CD8-positive, alpha-beta memory T cell (primary cell): ENCODE measurements at regions not wholly inside any gene's neighbourhood (a gene's known extent, or its start where the extent isn't known, plus 50 kb on each side); places are given as distances from the start of the nearest gene placed in this dataset.

Experiments used
- CTCF ChIA-PET: fragments of 350-600 bp; sonication (Branson Sonifier 250); formaldehyde crosslinking; loops from one replicate; lab custom pipeline; 2021; ENCODE audit warnings: antibody characterized with exemption; lab: Charles Lee
- POLR2A ChIA-PET: fragments of 350-600 bp; sonication (Branson Sonifier 250); formaldehyde crosslinking; loops from one replicate; lab custom pipeline; 2021; ENCODE audit warnings: antibody characterized with exemption; lab: Charles Lee
- DNase-seq, 5 donors: peaks; one replicate each; pipeline versions ENCODE4 v3.0.0 to v3.0.0-alpha.2; 2020 to 2022; ENCODE audit warnings: mixed read lengths in 1 of 5
- H3K27ac ChIP-seq: one replicate; pipeline ENCODE4 v1.7.0; 2013; ENCODE audit warnings: low read depth, mild to moderate bottlenecking, low read length, moderate library complexity
- H3K27me3 ChIP-seq: 2 replicates; pipeline ENCODE4 v1.7.0; 2013; ENCODE audit warnings: low read length, mild to moderate bottlenecking; ENCODE audit not compliant: insufficient read depth, poor library complexity, severe bottlenecking
- H3K36me3 ChIP-seq: 2 replicates; pipeline ENCODE4 v1.7.0; 2013; ENCODE audit warnings: mild to moderate bottlenecking, low read length, moderate library complexity; ENCODE audit not compliant: insufficient read depth
- H3K4me1 ChIP-seq: 2 replicates; pipeline ENCODE4 v1.7.0; 2013; ENCODE audit warnings: mild to moderate bottlenecking, low read length, moderate library complexity; ENCODE audit not compliant: insufficient read depth
- H3K4me3 ChIP-seq: 2 replicates; pipeline ENCODE4 v1.7.0; 2013; ENCODE audit warnings: mild to moderate bottlenecking, low read length
- H3K9me3 ChIP-seq: 2 replicates; pipeline ENCODE4 v1.7.0; 2013; ENCODE audit warnings: mild to moderate bottlenecking, low read length
- H3K27ac Mint-ChIP-seq, 8 donors: one replicate each; pipeline ENCODE4 v1.8.0; 2020 to 2021; ENCODE audit warnings: mixed read lengths in 8 of 8, mild to moderate bottlenecking in 6 of 8, inconsistent platforms in 3 of 8, moderate library complexity in 3 of 8
- H3K27me3 Mint-ChIP-seq, 2 donors: one replicate each; pipeline ENCODE4 v1.8.0; 2020 to 2021; ENCODE audit warnings: mixed read lengths in 2 of 2, mild to moderate bottlenecking in 1 of 2, moderate library complexity in 1 of 2
- H3K36me3 Mint-ChIP-seq, 3 donors: one replicate each; pipeline ENCODE4 v1.8.0; 2020 to 2021; ENCODE audit warnings: mixed read lengths in 3 of 3, inconsistent platforms in 1 of 3, mild to moderate bottlenecking in 1 of 3
- H3K4me1 Mint-ChIP-seq, 3 donors: one replicate each; pipeline ENCODE4 v1.8.0; 2020 to 2021; ENCODE audit warnings: mixed read lengths in 3 of 3, inconsistent platforms in 1 of 3, mild to moderate bottlenecking in 1 of 3
- H3K4me3 Mint-ChIP-seq, 7 donors: one replicate each; pipeline ENCODE4 v1.8.0; 2020 to 2021; ENCODE audit warnings: mixed read lengths in 7 of 7, mild to moderate bottlenecking in 6 of 7, moderate library complexity in 4 of 7, inconsistent platforms in 2 of 7
- H3K9me3 Mint-ChIP-seq, 5 donors: one replicate each; pipeline ENCODE4 v1.8.0; 2020 to 2022; ENCODE audit warnings: mixed read lengths in 5 of 5, mild to moderate bottlenecking in 3 of 5, moderate library complexity in 2 of 5, inconsistent platforms in 1 of 5

GRCh38 chr7:109997837-109998236, 1093.1 kb upstream of the LRRN3 start:
- Mint-ChIP-seq H3K27ac (no peak overlapping the region), H3K4me3 (no peak overlapping the region), H3K36me3 (no peaks in the 10 kb centered on the region), H3K9me3 (peaks cover 0 to 7% (median 3%) of the 10 kb centered on the region in 5 donors), H3K27me3 (no peaks in the 10 kb centered on the region), H3K4me1 (no peaks in the 10 kb centered on the region)
- no peak for DNase-seq
- POLR2A ChIA-PET, result no interaction called here
- H3K27me3 ChIP-seq, result no peaks in the 10 kb centered on the region
- H3K36me3 ChIP-seq, result no peaks in the 10 kb centered on the region
- no peak overlapping the region for H3K4me3 ChIP-seq
- no peak overlapping the region for H3K27ac ChIP-seq
- CTCF ChIA-PET, result no interaction called here
- no peaks in the 10 kb centered on the region for H3K4me1 ChIP-seq
- H3K9me3 ChIP-seq, result no peaks in the 10 kb centered on the region

DNA sequence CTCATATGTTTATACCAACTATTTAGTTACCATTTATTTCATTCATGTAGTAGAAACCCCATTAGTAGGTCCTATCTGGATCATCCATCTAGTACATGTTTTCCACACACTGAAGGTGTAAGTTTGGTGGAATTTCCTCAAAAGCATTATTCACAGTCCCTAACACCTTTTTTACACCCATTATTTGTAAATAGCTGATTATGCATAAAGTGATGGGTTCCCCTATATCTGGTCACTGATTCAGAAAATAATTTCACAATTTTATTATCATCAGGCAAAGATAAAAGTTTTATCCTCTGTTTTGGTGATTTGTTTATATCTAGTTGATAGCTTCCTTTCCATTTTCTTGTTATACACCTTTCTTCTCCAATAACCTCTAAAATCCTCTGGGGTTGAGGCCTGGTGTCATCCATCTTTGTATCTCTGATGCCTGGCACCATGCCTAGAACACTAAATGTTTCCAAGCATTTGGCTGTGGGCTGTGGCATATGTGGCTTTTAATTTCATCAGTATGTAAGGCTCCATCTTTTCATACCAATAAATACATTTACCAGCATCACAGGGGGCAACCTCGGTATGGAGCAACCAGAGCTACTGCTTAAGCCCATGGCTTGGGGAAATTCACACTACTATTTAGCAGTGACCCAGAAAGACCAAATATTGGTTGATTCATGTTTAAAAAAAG, 1089.5 kb upstream of the LRRN3 start:
- H3K27ac ChIP-seq, result no peak overlapping the region
- no peaks in the 10 kb centered on the region for H3K36me3 ChIP-seq
- ChIA-PET CTCF (no interaction called here), POLR2A (no interaction called here)
- no peaks in the 10 kb centered on the region for H3K4me1 ChIP-seq
- H3K4me3 ChIP-seq, result no peak overlapping the region
- no peaks in the 10 kb centered on the region for H3K4me1 Mint-ChIP-seq
- DNase-seq, result no peak
- no peaks in the 10 kb centered on the region for H3K9me3 ChIP-seq
- no peaks in the 10 kb centered on the region for H3K27me3 Mint-ChIP-seq
- H3K27me3 ChIP-seq, result no peaks in the 10 kb centered on the region
- no peak overlapping the region for H3K4me3 Mint-ChIP-seq
- H3K27ac Mint-ChIP-seq, result no peak overlapping the region
- H3K9me3 Mint-ChIP-seq, result peaks cover 0 to 4% (median 0%) of the 10 kb centered on the region in 5 donors
- H3K36me3 Mint-ChIP-seq, result no peaks in the 10 kb centered on the region

GRCh38 chr7:110003827-110004226, 1087.1 kb upstream of the LRRN3 start:
- Histone ChIP-seq H3K27me3 (no peaks in the 10 kb centered on the region), H3K27ac (no peak overlapping the region), H3K4me1 (no peaks in the 10 kb centered on the region), H3K36me3 (no peaks in the 10 kb centered on the region), H3K9me3 (no peaks in the 10 kb centered on the region), H3K4me3 (no peak overlapping the region)
- no peaks in the 10 kb centered on the region for H3K27me3 Mint-ChIP-seq
- ChIA-PET CTCF (no interaction called here), POLR2A (no interaction called here)
- no peaks in the 10 kb centered on the region for H3K4me1 Mint-ChIP-seq
- no peak for DNase-seq
- no peaks in the 10 kb centered on the region for H3K36me3 Mint-ChIP-seq
- no peak overlapping the region for H3K27ac Mint-ChIP-seq
- H3K9me3 Mint-ChIP-seq, result peaks cover 0 to 4% (median 0%) of the 10 kb centered on the region in 5 donors
- H3K4me3 Mint-ChIP-seq, result no peak overlapping the region

- no peaks in the 10 kb centered on the region for H3K27me3 ChIP-seq
- Mint-ChIP-seq H3K36me3 (no peaks in the 10 kb centered on the region), H3K4me3 (no peak overlapping the region), H3K4me1 (no peaks in the 10 kb centered on the region), H3K27me3 (no peaks in the 10 kb centered on the region), H3K27ac (no peak overlapping the region), H3K9me3 (peaks cover 0 to 4% (median 0%) of the 10 kb centered on the region in 5 donors)
- no peak overlapping the region for H3K4me3 ChIP-seq
- POLR2A ChIA-PET, result no interaction called here
- no peak for DNase-seq
- H3K9me3 ChIP-seq, result no peaks in the 10 kb centered on the region
- no peaks in the 10 kb centered on the region for H3K4me1 ChIP-seq
- CTCF ChIA-PET, result no interaction called here
- H3K36me3 ChIP-seq, result no peaks in the 10 kb centered on the region
- no peak overlapping the region for H3K27ac ChIP-seq
These were observed 1083.4 kb upstream of the LRRN3 start for GRCh38 chr7:110007320-110008063.

GRCh38 chr7:110010359-110010758, 1080.6 kb upstream of the LRRN3 start:
- POLR2A ChIA-PET, result no interaction called here
- H3K4me3 ChIP-seq, result no peak overlapping the region
- peaks cover 0 to 4% (median 0%) of the 10 kb centered on the region in 5 donors for H3K9me3 Mint-ChIP-seq
- CTCF ChIA-PET, result no interaction called here
- H3K27me3 ChIP-seq, result no peaks in the 10 kb centered on the region
- H3K4me1 ChIP-seq, result no peaks in the 10 kb centered on the region
- H3K27ac ChIP-seq, result no peak overlapping the region
- H3K36me3 Mint-ChIP-seq, result no peaks in the 10 kb centered on the region
- H3K9me3 ChIP-seq, result no peaks in the 10 kb centered on the region
- H3K27ac Mint-ChIP-seq, result no peak overlapping the region
- no peak overlapping the region for H3K4me3 Mint-ChIP-seq
- H3K36me3 ChIP-seq, result no peaks in the 10 kb centered on the region
- H3K27me3 Mint-ChIP-seq, result no peaks in the 10 kb centered on the region
- H3K4me1 Mint-ChIP-seq, result no peaks in the 10 kb centered on the region
- DNase-seq, result no peak

GRCh38 chr7:110017405-110017804, 1073.5 kb upstream of the LRRN3 start:
- Histone ChIP-seq H3K9me3 (no peaks in the 10 kb centered on the region), H3K27me3 (no peaks in the 10 kb centered on the region), H3K27ac (no peak overlapping the region), H3K36me3 (no peaks in the 10 kb centered on the region), H3K4me1 (no peaks in the 10 kb centered on the region), H3K4me3 (no peak overlapping the region)
- Mint-ChIP-seq H3K27ac (no peak overlapping the region), H3K9me3 (peaks cover 0 to 6% (median 2%) of the 10 kb centered on the region in 5 donors), H3K27me3 (no peaks in the 10 kb centered on the region), H3K36me3 (no peaks in the 10 kb centered on the region), H3K4me3 (no peak overlapping the region), H3K4me1 (no peaks in the 10 kb centered on the region)
- no peak for DNase-seq
- ChIA-PET POLR2A (no interaction called here), CTCF (no interaction called here)

GRCh38 chr7:110027385-110027784, 1063.5 kb upstream of the LRRN3 start:
- no peak overlapping the region for H3K4me3 Mint-ChIP-seq
- no peaks in the 10 kb centered on the region for H3K27me3 ChIP-seq
- no peaks in the 10 kb centered on the region for H3K27me3 Mint-ChIP-seq
- ChIA-PET POLR2A (no interaction called here), CTCF (no interaction called here)
- no peak overlapping the region for H3K27ac Mint-ChIP-seq
- no peak for DNase-seq
- no peaks in the 10 kb centered on the region for H3K9me3 ChIP-seq
- no peaks in the 10 kb centered on the region for H3K4me1 ChIP-seq
- H3K36me3 ChIP-seq, result no peaks in the 10 kb centered on the region
- H3K27ac ChIP-seq, result no peak overlapping the region
- no peaks in the 10 kb centered on the region for H3K36me3 Mint-ChIP-seq
- peaks cover 0 to 5% (median 0%) of the 10 kb centered on the region in 5 donors for H3K9me3 Mint-ChIP-seq
- H3K4me1 Mint-ChIP-seq, result no peaks in the 10 kb centered on the region
- H3K4me3 ChIP-seq, result no peak overlapping the region

GRCh38 chr7:110043519-110043918, 1047.4 kb upstream of the LRRN3 start:
- POLR2A ChIA-PET, result no interaction called here
- Histone ChIP-seq H3K27me3 (no peaks in the 10 kb centered on the region), H3K4me1 (no peaks in the 10 kb centered on the region), H3K4me3 (no peak overlapping the region), H3K27ac (no peak overlapping the region), H3K36me3 (no peaks in the 10 kb centered on the region), H3K9me3 (no peaks in the 10 kb centered on the region)
- Mint-ChIP-seq H3K4me1 (no peaks in the 10 kb centered on the region), H3K27ac (no peak overlapping the region), H3K36me3 (no peaks in the 10 kb centered on the region), H3K9me3 (peaks cover 0 to 12% (median 8%) of the 10 kb centered on the region in 5 donors), H3K4me3 (no peak overlapping the region), H3K27me3 (no peaks in the 10 kb centered on the region)
- no peak for DNase-seq
- CTCF ChIA-PET, result no interaction called here
